SK-N-MC (cell line): ENCODE measurements at regions not wholly inside any gene's neighbourhood (a gene's known extent, or its start where the extent isn't known, plus 50 kb on each side); places are given as distances from the start of the nearest gene placed in this dataset.

Source experiments
- DNase-seq: peaks from one replicate; pipeline ENCODE4 v3.0.0-alpha.2; 2011; ENCODE audit warnings: low read depth, low spot score
- H3K27ac ChIP-seq: fragments of 200-600 bp; sonication (generic); 2 replicates; pipeline ENCODE4 v1.5.1; 2016; ENCODE audit warnings: mixed run types
- H3K36me3 ChIP-seq: fragments of 200-600 bp; sonication (generic); 2 replicates; pipeline ENCODE4 v1.6.1; 2017; ENCODE audit warnings: antibody characterized with exemption, low read length, mixed read lengths; ENCODE audit not compliant: insufficient read depth
- H3K4me3 ChIP-seq: fragments of 200-600 bp; sonication (generic); 2 replicates; pipeline ENCODE4 v1.5.1; 2016
- H3K9ac ChIP-seq: fragments of 200-600 bp; sonication (generic); 2 replicates; pipeline ENCODE4 v1.8.0; 2017; ENCODE audit warnings: mixed run types, mixed read lengths; ENCODE audit not compliant: insufficient read length
- H3K9me3 ChIP-seq: fragments of 200-600 bp; sonication (generic); 2 replicates; pipeline ENCODE4 v1.6.1; 2017; ENCODE audit warnings: low read depth, mild to moderate bottlenecking, antibody characterized with exemption, low read length, moderate library complexity, mixed read lengths
- EZH2 ChIP-seq: fragments of 200-600 bp; sonication (generic); IDR thresholded peaks from one replicate; pipeline ENCODE4 v1.6.1; 2017; ENCODE audit warnings: antibody characterized with exemption
- FOXP2 ChIP-seq: optimal IDR thresholded peaks from 2 replicates; pipeline ENCODE3; 2011; ENCODE audit warnings: mild to moderate bottlenecking, moderate library complexity; ENCODE audit not compliant: insufficient read depth; ENCODE audit errors: extremely low read length, control extremely low read depth
- POLR2AphosphoS5 ChIP-seq: IDR thresholded peaks from 2 replicates; pipeline ENCODE4 v1.6.1; 2012; ENCODE audit warnings: mild to moderate bottlenecking, low read depth, low read length, borderline replicate concordance

DNA sequence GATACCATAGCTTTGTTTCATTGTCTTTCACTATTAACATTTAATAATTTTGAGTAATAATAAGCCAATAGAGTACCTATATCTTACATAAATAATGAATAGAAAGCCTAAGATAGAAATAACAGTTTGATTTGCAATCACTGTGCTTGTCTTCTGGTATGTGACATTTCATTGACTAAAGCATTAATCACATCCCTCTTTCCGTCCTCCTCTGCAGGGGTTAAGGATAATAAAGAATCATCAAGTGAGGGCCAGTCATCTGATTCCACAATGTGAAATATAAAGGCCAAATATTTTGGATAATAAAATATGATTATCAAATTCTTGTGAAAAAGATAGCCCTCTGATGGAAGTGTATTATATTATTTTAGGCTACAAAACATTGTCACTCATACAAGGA is 2073.4 kb downstream of the ARAP2 start:
- no peak overlapping the region for H3K9ac ChIP-seq
- no peaks in the 10 kb centered on the region for H3K9me3 ChIP-seq
- DNase-seq = no peak
- H3K36me3 ChIP-seq = no peaks in the 10 kb centered on the region
- TF ChIP-seq POLR2AphosphoS5 (no peak), FOXP2 (no peak), EZH2 (no peak)
- no peak overlapping the region for H3K4me3 ChIP-seq
- H3K27ac ChIP-seq = no peak overlapping the region

GRCh38 chr4:34176609-34177008 is 2067.7 kb downstream of the ARAP2 start:
- Histone ChIP-seq H3K4me3 (no peak overlapping the region), H3K9me3 (no peaks in the 10 kb centered on the region), H3K27ac (no peak overlapping the region), H3K36me3 (no peaks in the 10 kb centered on the region), H3K9ac (no peak overlapping the region)
- DNase-seq = no peak
- TF ChIP-seq EZH2 (no peak), FOXP2 (no peak), POLR2AphosphoS5 (no peak)

DNA sequence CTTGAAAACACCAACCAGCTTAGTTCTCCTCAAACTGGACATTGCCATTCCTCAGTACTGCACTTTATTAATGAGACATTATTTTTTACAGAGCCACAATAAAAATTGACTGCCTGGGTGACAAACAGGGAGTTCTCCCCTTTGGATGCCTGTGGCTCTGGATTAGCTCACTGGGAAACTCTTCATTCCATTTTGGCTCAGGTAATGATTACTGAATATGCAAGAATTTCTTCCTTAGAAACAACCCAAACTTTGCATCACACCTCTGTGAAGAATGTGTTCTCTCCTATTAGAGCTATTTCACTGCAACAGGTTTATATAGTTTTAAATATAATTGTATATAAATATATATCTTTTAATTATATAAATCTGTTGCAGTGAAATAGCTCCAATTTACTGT is 2065.8 kb downstream of the ARAP2 start:
- no peak for TF ChIP-seq POLR2AphosphoS5
- no peak for TF ChIP-seq EZH2
- no peak for TF ChIP-seq FOXP2
- DNase-seq = no peak
- Histone ChIP-seq H3K9me3 (no peaks in the 10 kb centered on the region), H3K36me3 (no peaks in the 10 kb centered on the region), H3K27ac (no peak overlapping the region), H3K4me3 (no peak overlapping the region), H3K9ac (no peak overlapping the region)

- TF ChIP-seq FOXP2 (no peak), POLR2AphosphoS5 (no peak), EZH2 (no peak)
Measured at GRCh38 chr4:34181311-34181841, 2062.9 kb downstream of the ARAP2 start.

GRCh38 chr4:34181891-34182290 is 2062.4 kb downstream of the ARAP2 start:
- no peak for DNase-seq
- Histone ChIP-seq H3K9ac (no peak overlapping the region), H3K36me3 (no peaks in the 10 kb centered on the region), H3K9me3 (no peaks in the 10 kb centered on the region), H3K4me3 (no peak overlapping the region), H3K27ac (no peak overlapping the region)
- no peak for TF ChIP-seq EZH2
- no peak for TF ChIP-seq POLR2AphosphoS5
- no peak for TF ChIP-seq FOXP2

More at GRCh38 chr4:34181311-34181841, 2062.9 kb downstream of the ARAP2 start:
- no peak overlapping the region for H3K27ac ChIP-seq
- H3K4me3 ChIP-seq = no peak overlapping the region
- H3K36me3 ChIP-seq = no peaks in the 10 kb centered on the region
- H3K9me3 ChIP-seq = no peaks in the 10 kb centered on the region
- no peak for DNase-seq
- no peak overlapping the region for H3K9ac ChIP-seq

DNA sequence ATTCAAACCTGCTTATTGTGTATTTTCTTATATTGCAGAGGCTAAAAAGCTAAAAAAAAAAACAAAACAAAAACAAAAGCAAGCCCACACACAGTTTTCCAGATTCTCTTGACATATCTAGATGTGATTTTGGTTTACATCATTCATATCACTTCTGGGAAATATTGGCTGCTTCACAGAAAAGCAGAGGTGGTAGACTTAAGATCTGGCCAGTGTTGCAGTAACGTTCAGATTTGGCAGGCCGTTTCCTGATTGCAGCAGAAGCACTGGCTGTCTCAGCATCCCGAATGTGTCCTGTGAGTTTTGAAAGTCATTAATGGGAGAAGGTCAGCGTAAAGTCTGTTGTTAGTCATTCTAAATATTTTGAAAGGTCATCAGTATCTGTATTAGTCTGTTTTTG is 2062.0 kb downstream of the ARAP2 start:
- no peak overlapping the region for H3K4me3 ChIP-seq
- no peak overlapping the region for H3K9ac ChIP-seq
- DNase-seq = no peak

GRCh38 chr4:34183926-34184325 is 2060.4 kb downstream of the ARAP2 start:
- Histone ChIP-seq H3K4me3 (no peak overlapping the region), H3K9ac (no peak overlapping the region), H3K27ac (no peak overlapping the region), H3K9me3 (no peaks in the 10 kb centered on the region), H3K36me3 (no peaks in the 10 kb centered on the region)
- no peak for DNase-seq
- TF ChIP-seq EZH2 (no peak), POLR2AphosphoS5 (no peak), FOXP2 (no peak)

More for the DNA sequence above, 2062.0 kb downstream of the ARAP2 start:
- Histone ChIP-seq H3K27ac (no peak overlapping the region), H3K36me3 (no peaks in the 10 kb centered on the region), H3K9me3 (no peaks in the 10 kb centered on the region)
- TF ChIP-seq FOXP2 (no peak), EZH2 (no peak), POLR2AphosphoS5 (no peak)

DNA sequence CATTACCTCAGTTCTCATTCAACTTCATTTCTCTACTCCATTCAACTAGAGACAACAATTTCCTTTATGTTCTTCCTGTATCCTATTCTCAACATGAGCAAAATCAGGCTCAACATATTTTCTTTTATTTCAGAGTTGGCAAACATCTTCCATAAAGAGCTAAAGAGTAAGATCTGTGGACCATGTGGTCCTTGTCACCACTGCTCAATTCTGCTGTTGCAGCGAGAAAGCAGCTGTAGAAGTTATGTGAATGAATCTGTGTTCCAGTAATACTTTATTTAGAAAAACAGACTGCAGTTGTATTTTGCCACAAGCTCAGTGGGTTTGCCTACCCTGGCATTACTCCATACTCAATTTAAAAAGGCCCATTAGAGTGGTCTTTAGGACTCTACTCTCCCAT is 2057.3 kb downstream of the ARAP2 start:
- Histone ChIP-seq H3K36me3 (no peaks in the 10 kb centered on the region), H3K27ac (no peak overlapping the region), H3K4me3 (no peak overlapping the region), H3K9ac (no peak overlapping the region), H3K9me3 (no peaks in the 10 kb centered on the region)
- TF ChIP-seq POLR2AphosphoS5 = no peak
- no peak for TF ChIP-seq FOXP2
- TF ChIP-seq EZH2 = no peak
- no peak for DNase-seq

- H3K9ac ChIP-seq = no peak overlapping the region
- TF ChIP-seq EZH2 (no peak), FOXP2 (no peak), POLR2AphosphoS5 (no peak)
- H3K36me3 ChIP-seq = no peaks in the 10 kb centered on the region
- H3K9me3 ChIP-seq = no peaks in the 10 kb centered on the region
- H3K27ac ChIP-seq = no peak overlapping the region
- no peak overlapping the region for H3K4me3 ChIP-seq
- DNase-seq = no peak
Measured at GRCh38 chr4:34191443-34191842, 2052.9 kb downstream of the ARAP2 start.
